ENCODE measurements at regions not wholly inside any gene's neighbourhood (a gene's known extent, or its start where the extent isn't known, plus 50 kb on each side); places are given as distances from the start of the nearest gene placed in this dataset.
A peak's percentile ranks its signal among the peaks of the same experiment; 100 is the strongest.

- TF ChIP-seq, protein P1, sequence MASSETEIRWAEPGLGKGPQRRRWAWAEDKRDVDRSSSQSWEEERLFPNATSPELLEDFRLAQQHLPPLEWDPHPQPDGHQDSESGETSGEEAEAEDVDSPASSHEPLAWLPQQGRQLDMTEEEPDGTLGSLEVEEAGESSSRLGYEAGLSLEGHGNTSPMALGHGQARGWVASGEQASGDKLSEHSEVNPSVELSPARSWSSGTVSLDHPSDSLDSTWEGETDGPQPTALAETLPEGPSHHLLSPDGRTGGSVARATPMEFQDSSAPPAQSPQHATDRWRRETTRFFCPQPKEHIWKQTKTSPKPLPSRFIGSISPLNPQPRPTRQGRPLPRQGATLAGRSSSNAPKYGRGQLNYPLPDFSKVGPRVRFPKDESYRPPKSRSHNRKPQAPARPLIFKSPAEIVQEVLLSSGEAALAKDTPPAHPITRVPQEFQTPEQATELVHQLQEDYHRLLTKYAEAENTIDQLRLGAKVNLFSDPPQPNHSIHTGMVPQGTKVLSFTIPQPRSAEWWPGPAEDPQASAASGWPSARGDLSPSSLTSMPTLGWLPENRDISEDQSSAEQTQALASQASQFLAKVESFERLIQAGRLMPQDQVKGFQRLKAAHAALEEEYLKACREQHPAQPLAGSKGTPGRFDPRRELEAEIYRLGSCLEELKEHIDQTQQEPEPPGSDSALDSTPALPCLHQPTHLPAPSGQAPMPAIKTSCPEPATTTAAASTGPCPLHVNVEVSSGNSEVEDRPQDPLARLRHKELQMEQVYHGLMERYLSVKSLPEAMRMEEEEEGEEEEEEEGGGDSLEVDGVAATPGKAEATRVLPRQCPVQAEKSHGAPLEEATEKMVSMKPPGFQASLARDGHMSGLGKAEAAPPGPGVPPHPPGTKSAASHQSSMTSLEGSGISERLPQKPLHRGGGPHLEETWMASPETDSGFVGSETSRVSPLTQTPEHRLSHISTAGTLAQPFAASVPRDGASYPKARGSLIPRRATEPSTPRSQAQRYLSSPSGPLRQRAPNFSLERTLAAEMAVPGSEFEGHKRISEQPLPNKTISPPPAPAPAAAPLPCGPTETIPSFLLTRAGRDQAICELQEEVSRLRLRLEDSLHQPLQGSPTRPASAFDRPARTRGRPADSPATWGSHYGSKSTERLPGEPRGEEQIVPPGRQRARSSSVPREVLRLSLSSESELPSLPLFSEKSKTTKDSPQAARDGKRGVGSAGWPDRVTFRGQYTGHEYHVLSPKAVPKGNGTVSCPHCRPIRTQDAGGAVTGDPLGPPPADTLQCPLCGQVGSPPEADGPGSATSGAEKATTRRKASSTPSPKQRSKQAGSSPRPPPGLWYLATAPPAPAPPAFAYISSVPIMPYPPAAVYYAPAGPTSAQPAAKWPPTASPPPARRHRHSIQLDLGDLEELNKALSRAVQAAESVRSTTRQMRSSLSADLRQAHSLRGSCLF (CRISPR knock-in tag; IDR thresholded peaks at IDR 0.05; ENCODE audit: borderline replicate concordance) = no peak
- TF ChIP-seq ZNF850 (CRISPR knock-in tag; conservative IDR thresholded peaks at IDR 0.05) (no peak), ZNF432 (CRISPR knock-in tag; IDR thresholded peaks at IDR 0.05; ENCODE audit: borderline replicate concordance) (no peak), ZXDC (CRISPR knock-in tag; IDR thresholded peaks at IDR 0.05) (no peak), ZNF101 (CRISPR knock-in tag; IDR thresholded peaks at IDR 0.05; ENCODE audit: borderline replicate concordance, low read depth) (no peak), ZNF616 (CRISPR knock-in tag; IDR thresholded peaks at IDR 0.05; ENCODE audit: low read depth) (no peak), HIC2 (CRISPR knock-in tag; IDR thresholded peaks at IDR 0.05; ENCODE audit: low read depth) (no peak), IKZF1 (IDR thresholded peaks at IDR 0.05) (no peak), ELF3 (CRISPR knock-in tag; IDR thresholded peaks at IDR 0.05) (peak; percentile 96), REL (CRISPR knock-in tag; conservative IDR thresholded peaks at IDR 0.05) (no peak), ZNF589 (CRISPR knock-in tag; conservative IDR thresholded peaks at IDR 0.05) (no peak), ZNF580 (CRISPR knock-in tag; IDR thresholded peaks at IDR 0.05; ENCODE audit: borderline replicate concordance, low read depth) (no peak), MED8 (CRISPR knock-in tag; IDR thresholded peaks at IDR 0.05; ENCODE audit: insufficient replicate concordance) (peak; percentile 16), SNRNP70 (IDR thresholded peaks at IDR 0.05; ENCODE audit: low read depth, low read length) (no peak)
- TF ChIP-seq, protein P2, sequence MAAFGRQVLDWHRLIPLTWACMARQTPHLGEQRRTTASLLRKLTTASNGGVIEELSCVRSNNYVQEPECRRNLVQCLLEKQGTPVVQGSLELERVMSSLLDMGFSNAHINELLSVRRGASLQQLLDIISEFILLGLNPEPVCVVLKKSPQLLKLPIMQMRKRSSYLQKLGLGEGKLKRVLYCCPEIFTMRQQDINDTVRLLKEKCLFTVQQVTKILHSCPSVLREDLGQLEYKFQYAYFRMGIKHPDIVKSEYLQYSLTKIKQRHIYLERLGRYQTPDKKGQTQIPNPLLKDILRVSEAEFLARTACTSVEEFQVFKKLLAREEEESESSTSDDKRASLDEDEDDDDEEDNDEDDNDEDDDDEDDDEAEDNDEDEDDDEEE (CRISPR knock-in tag; IDR thresholded peaks at IDR 0.05) = no peak
- TF ChIP-seq, protein P3, sequence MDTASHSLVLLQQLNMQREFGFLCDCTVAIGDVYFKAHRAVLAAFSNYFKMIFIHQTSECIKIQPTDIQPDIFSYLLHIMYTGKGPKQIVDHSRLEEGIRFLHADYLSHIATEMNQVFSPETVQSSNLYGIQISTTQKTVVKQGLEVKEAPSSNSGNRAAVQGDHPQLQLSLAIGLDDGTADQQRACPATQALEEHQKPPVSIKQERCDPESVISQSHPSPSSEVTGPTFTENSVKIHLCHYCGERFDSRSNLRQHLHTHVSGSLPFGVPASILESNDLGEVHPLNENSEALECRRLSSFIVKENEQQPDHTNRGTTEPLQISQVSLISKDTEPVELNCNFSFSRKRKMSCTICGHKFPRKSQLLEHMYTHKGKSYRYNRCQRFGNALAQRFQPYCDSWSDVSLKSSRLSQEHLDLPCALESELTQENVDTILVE (CRISPR knock-in tag; IDR thresholded peaks at IDR 0.05) = 0 out of 2 replicates have a peak, but pooled peaks have one; percentile 53
Observed at GRCh38 chr3:177338697-177339219, 141.5 kb upstream of the TBL1XR1 start (continued).
